GM21423 (cell line): ENCODE measurements at regions not wholly inside any gene's neighbourhood (a gene's known extent, or its start where the extent isn't known, plus 50 kb on each side); places are given as distances from the start of the nearest gene placed in this dataset.

Experiments used
- ATAC-seq: cut with Tn5 transposase; IDR thresholded peaks from one replicate; pipeline ENCODE4 v1.9.1; 2021; ENCODE audit warnings: mild to moderate bottlenecking, moderate library complexity; ENCODE audit not compliant: unreplicated experiment

DNA sequence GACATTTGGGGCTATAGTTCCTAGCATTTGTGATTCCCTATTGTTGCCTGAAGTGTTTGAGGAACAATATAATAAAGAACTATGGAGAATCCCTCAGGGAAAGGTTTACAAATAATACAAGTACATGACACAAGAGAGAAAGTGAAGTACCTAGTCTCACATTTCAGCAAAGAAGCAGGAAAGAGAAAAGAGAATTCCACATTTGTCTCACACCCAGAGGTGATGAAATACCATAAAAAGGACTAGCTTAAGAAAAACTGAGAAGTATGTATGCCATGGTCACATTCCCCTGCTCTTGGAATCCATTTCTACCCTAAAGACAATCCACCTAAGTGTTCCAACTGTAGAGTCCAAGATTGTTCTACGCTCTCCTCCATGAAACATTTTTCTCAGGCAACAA is 79.0 kb upstream of the TARS1 start:
- no peak for ATAC-seq

DNA sequence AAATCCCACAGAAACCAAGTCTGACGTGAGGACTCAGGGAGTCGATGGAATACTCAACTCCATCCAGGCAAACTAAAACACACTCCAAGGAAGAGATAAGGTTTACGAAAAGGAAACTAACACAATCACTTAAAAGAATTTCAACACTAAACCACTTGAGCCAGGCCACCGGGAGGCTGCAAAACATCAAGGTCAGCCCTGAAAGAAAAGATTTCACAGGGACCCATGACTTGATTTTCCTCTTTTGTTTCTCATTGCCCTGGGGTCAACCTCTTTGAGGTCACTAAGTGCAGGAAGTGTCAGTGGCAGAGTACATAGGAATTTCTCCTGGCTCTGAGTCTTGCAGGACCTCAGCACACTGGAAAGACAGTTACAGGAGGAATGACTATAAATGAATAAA is 77.8 kb upstream of the TARS1 start:
- ATAC-seq = no peak

DNA sequence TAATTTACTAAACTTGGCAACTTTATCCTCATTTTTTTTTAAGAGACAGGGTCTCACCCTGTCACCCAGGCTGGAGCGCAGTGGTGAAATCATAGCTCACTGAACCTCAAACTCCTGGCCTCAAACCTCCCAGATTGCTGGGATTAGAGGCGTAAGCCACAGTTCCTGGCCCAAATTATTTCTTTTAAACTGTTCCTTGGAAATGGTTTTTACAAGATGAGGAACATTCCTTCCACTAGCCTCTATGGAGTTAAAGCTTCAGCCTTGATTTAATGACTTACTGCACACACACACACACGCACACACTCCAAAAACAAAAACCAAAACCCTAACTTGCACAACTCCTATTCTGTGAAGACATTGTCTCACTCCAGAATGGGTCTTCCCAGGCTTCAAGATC is 77.2 kb upstream of the TARS1 start:
- ATAC-seq = no peak

DNA sequence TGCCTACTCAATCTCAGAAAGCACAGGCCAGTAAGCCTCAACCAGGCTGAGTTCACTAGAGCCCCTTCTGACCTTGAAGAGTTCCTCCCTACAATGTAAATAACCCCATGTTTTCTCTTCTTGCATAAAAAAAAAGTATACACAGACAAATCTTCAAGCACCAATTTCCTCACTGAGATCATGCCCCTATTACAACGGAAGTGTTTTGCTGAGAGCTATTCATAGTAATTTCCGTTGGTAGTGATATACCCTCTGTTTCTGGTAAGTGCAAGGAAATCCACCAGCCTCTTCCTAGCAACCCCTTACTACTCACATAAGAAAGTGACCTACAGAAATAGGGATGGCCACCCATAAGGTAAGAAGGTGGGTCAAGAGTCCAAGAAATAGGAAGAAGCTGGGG is 76.4 kb upstream of the TARS1 start:
- ATAC-seq = no peak

DNA sequence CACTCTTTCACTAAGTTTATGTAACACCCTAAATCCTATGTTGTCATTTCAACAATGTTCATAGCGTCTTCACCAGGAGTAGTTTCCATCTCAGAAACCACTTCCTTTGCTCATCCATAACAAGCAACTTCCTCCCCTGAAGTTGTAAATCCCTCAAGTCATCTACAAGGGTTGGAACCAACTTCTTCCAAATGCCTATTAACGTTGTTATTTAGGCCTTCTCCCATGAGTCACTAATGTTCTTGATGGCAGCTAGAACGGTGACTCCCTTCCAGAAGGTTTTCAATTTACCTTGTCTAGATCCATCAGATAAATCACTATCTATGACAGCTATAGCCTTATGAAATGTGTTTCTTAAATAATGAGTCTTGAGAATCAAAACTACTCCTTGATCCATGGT is 73.3 kb upstream of the TARS1 start:
- ATAC-seq = no peak

GRCh38 chr5:33369485-33370465 is 71.0 kb upstream of the TARS1 start:
- ATAC-seq = no peak

DNA sequence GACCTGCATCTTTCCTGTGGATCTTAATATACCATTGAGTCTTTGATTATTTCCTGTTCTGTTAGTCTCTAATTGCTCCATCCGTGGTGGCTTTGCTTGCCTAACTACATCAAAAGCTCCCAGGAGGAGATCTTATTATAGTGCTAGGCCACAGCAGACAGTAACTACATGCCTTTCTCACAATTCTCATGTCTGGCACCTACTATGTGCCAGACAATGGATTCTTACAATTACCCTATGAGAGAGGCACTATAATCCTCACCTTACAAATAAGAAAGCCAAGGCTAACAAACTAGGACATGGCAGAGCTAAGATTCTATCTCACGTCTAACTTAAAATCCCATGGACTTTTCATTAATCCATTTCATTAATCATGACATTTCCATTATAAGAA is 70.3 kb upstream of the TARS1 start:
- no peak for ATAC-seq

DNA sequence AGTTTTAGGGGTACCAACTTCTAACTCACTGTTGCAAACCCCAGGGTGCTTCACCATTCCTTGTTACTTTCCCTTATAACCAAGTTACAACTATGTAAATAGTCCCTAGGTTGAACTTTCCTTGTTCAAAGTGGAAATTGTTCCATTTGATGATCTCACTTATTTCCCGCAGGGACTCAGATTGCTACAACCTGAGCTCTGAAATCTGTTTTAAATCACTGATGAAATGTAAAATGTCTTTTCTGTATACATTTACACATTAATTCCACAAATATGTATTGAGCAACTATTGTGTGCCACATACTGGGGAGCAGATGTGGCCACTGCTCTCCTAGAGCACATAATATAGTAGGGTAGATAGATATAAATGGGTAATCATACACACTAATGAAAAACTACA is 69.1 kb upstream of the TARS1 start:
- ATAC-seq = no peak

GRCh38 chr5:33372721-33373472 is 67.9 kb upstream of the TARS1 start:
- ATAC-seq = no peak

DNA sequence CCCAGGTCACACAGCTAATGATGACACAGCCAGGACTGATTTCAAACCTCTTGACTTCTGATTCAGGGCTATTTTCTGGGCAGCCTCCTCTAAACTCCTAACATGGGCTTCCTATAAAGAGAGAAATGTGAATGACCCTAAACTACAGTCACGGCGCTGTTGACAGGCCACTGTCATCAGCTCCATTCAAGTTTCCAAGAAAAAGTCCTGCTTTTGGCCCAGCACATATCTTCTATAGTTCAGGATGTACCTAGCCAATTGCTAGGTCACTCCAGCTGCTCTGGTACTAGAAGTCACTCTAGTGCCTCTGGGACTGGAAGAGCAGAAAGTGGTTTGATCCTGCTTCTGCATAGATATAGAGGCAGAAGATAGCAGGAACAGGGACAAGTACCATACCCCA is 64.9 kb upstream of the TARS1 start:
- no peak for ATAC-seq

DNA sequence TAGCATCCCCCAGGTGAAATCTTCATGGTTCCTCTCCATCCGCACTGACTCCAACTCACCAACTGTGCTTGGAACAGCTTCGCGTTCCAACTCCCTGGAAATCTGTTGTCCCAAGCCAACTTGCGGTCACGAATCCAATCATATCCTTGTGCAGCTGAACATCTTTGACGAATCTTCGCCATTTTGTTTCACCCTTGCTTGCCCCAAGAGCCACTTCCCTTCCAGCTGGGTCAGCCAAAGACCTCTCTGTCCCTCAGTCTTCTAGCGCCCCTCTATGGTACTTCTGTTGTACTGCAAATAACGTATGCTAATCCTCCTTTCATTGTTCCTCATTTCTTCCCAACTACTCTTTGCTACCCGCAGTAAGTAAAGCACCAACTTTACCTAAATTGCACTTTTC is 61.0 kb upstream of the TARS1 start:
- no peak for ATAC-seq

DNA sequence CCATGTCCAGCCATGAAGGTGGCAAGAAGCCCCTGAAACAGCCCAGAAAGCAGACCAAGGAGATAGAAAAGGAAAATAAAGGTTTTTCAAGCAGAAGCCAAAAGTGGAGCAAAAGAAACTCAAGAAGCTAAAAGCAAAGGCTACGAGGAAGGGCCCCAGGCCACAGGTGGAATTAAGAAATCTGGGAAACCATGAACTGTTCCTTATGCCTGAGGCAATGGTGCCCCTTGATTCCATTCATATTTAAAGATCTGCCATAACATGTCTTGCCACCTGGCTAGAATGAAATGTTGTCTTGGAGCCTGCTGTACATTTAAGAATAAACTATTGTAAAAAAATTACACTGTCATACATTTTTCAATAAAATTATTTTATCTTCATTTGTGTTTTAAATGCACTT is 59.5 kb upstream of the TARS1 start:
- no peak for ATAC-seq
